HEK293T (cell line): ENCODE measurements at regions not wholly inside any gene's neighbourhood (a gene's known extent, or its start where the extent isn't known, plus 50 kb on each side); places are given as distances from the start of the nearest gene placed in this dataset.

ENCODE experiments used
- FOXM1 ChIP-seq: fragments of 450-650 bp; IDR thresholded peaks from 2 replicates; pipeline ENCODE4 v1.6.1; 2017; ENCODE audit warnings: mild to moderate bottlenecking, borderline replicate concordance
- NFRKB ChIP-seq: fragments of 450-650 bp; IDR thresholded peaks from 2 replicates; pipeline ENCODE4 v1.6.1; 2016; ENCODE audit warnings: mild to moderate bottlenecking, moderate library complexity

GRCh38 chr13:68676513-68677115 is 1431.0 kb upstream of the ATXN8OS start:
- TF ChIP-seq NFRKB (no peak), FOXM1 (no peak)
